KG1 (cell line): ENCODE measurements at regions not wholly inside any gene's neighbourhood (a gene's known extent, or its start where the extent isn't known, plus 50 kb on each side); places are given as distances from the start of the nearest gene placed in this dataset.
A peak's percentile ranks its signal among the peaks of the same experiment; 100 is the strongest.

Source experiments
- DNase-seq: peaks from one replicate; lab custom pipeline; 2025; lab: John Stamatoyannopoulos, UW

DNA sequence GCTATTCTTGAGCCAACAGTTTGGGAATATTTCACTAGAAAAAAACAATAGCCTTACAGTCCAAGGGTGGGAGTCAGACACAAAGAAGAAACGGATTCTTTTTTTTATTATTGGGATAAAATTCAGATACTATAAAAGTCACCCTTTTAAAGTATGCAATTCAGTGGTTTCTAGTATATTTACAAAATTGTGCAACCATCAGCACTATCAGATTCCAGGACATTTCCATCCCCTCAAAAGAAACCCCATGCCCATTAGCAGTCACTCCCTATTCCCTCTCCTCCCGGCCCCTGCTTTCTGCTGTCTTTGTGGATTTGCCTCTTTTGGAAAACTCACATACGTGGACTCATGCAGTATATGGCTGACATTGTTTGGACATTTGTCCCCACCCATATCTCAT, 134.4 kb downstream of the C16orf95 start:
- DNase-seq = no peak

DNA sequence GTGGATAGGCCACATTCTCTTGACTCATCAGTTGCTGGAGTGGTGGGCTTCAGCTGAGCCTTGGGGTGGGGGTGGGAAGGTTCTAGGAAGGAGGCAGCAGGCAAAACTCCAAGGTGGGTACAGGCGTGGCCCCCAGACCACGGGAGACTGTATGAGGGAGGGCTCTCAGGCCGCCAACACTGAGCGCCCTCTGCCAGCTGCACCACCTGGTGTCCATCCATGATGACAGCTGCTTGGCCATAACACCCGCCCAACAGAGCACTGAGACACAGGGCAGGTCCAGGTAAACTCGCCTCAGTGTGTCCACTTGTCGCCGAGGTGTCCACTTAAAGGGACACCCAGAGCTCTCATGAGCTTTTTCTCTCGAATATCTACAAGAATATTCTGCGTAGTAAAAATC, 133.5 kb downstream of the C16orf95 start:
- no peak for DNase-seq

DNA sequence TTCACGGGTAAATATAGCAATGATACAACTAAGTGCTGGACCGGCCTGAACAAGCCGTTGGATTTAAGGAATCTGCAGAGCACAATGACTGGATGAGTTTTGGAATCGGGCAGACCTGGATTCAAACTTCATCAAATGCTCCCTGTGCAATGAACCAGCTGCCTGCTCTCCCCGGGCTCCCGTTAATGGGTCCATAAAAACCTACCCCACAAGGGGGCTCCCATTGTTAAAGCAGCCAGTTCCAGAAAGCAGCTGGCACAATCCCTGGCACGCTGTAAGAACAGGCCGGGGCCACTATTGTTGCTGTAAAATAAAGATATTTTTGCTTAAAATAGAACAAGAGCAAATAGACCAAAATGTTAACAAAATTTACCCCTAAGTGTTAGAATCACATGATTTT, 131.9 kb downstream of the C16orf95 start:
- no peak for DNase-seq

DNA sequence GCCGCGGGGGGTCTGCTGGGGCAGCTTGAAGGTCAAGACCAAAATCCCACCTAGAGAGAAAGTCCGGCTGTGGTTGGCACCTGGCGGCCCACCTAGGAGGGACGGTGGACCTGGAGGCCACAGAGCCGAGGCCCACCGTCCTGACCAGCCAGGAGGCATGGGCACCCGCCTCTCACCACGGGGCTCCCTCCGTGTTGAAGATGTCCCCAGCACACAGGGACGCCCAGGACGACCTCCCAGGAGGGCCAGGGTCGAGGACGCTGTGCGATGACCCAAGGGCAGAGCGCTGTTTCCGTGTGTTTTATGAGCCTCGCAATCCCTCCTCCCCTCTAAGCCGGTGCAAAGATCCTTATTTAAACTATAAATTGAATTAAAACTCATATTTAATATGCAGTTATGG, 131.2 kb downstream of the C16orf95 start:
- no peak for DNase-seq

DNA sequence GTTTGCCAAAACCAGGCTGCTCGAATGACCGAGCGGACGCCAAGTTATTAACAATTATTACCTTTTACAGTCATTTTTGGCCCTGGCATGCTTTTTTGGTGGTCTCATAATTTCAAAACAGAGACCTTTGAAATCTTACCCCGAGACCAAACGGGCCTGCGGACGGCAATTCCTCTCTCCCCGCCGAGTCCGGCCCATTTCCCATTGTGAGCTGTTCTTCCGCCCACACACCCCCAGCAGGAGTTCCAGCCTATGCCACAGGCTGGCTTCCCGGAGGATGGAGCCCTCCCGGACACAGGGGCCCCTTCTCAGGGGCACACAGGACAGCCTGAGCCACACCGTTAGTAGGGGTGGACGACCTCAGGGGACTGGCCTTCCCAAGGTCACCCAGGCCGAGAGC, 130.7 kb downstream of the C16orf95 start:
- DNase-seq = no peak

DNA sequence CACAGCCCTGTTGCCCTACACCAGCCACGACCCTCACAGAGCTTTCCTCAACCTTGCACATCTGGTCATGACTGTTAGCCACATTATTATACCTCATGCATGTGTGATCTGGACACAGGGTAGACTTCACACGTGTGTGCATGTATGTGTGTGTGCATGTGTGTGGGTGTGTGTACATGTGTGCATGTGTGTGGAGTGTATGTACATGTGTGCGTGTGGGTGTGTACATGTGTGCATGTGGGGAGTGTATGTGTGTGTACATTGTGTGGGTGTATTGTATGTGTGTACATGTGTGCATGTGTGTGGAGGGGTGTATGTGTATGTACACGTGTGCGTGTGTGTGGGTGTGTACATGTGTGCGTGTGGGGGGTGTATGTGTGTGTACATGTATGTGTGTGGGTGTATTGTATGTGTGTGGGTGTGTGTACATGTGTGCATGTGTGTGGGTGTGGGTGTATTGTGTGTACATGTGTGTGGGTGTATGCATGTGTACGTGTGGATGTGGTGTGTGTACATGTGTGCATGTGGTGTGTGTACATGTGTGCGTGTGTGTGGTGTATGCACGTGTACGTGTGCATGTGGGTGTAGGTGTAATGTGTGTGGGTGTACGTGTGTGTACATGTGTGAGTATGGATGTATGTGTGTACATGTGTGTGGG, 130.2 kb downstream of the C16orf95 start:
- no peak for DNase-seq

DNA sequence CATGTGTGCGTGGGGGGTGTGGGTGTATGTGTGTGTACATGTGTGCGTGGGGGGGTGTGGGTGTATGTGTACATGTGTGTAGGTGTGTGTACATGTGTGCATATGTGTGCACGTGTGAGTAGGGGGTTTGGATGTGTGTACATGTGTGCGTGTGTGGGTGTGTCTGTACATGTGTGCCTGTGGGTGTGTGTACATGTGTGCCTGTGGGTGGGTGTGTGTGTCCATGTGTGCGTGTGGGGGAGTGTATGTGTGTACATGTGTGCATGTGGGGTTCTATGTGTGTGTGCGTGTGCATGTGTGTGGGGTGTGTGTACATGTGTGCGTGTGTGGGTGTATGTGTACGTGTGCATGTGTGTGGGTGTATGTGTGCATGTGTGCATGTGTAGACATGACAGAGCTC, 129.1 kb downstream of the C16orf95 start:
- DNase-seq = no peak

DNA sequence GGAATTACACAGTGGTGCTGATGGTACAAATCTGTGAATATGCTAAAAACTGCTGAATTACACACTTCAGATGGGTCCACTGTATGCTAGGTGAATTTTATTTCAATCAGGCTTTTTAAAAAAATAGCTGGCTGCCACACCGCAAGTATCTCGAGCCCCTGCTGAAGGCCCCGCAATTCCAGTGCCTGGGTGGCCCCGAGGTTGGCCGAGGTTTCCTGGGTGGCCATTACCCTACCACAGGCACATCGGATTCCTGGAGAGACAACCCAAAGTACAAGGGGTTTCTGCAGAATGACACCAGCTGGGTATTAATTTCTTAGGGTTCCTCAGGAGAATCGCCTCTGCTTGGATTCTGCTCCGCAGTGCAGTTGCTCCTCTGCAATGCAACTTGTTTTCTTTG, 127.8 kb downstream of the C16orf95 start:
- no peak for DNase-seq

DNA sequence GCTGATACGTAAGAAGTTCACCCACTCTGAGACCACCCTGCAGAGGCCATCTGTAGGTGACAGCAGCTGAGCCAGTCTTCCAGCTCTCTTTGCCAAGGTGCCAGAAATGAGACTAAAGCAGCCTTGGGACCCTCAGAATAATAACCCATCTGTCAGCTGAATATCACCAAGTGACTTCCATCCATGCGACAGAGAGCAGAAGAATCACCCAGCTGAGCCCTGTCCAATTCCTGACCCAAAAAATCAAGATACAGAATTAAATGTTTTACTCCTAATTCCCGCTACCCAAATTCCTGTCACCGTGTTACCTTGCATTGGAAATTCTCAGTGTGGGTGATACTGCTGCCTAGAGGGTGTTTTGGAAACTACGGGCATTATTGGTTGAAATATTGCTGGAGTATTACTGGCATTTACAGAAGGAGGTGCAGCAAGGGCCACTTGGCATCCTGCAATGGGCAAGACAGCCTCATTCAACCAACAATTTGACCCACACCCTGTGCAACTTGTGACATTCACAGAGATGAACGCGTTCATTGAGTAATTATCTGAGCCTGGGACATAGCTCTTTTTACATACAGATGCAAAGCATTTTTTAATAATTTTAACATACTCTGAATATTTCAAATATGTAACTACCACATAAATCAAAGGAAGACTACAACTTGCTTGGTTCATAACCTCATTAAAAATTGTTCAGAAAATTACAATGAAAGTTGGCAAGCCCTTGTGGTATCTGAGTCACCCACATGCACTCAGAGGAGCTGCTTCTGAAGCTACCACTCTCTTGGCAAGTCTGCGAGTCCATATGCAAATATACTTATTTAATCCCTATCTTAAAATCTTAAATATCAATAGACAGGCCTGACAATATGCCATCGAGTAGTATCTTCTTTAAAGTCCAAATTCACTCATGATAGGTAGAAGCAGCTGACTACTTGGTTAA, 126.6 kb downstream of the C16orf95 start:
- DNase-seq = no peak

DNA sequence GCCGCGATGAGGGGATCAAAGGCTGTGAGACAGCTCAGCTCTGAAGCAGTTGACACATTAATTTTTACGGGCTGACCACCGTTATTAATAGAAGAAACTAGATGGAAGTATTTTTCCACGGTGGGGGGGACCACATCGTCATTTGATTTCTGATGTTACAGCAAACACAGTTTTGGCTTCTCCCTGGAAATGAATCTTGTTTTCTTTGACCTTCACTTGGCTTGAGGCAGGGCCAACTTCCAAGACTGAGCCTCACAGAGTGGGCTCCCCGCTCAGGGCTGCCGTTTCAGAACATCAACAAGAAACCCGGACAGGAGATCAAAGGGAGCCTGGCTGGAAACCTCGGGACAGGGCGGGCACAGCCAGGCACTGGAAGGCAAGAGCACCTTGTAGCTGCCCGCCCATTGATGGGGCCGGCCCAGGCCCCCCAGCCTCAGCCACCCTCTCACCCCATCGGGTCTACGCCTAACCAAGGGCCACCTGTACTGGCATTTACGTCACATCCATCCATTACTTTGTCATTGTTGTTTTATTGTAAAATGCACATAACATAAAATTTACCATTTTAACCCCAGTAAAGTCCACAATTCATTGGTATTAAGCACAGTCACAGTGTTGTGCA, 124.6 kb downstream of the C16orf95 start:
- DNase-seq = no peak

DNA sequence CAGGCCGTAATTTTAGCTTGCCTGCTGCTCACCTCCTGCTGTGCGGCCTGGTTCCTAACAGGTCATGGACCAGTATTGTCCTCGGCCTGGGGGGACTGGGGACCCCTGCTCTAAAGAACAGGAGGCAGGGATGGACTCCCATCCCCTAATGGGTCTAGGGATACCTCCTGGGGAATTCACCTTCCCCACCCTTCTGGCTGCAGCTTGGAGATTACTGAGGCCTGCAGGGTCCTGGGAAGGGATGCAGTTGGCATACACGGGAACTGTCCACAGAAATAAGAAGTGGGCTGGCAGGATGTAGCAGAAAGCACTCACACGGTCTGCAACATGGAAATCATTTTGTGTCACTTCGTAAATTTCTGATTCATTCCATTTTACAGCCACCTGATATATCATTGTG, 123.0 kb downstream of the C16orf95 start:
- no peak for DNase-seq

DNA sequence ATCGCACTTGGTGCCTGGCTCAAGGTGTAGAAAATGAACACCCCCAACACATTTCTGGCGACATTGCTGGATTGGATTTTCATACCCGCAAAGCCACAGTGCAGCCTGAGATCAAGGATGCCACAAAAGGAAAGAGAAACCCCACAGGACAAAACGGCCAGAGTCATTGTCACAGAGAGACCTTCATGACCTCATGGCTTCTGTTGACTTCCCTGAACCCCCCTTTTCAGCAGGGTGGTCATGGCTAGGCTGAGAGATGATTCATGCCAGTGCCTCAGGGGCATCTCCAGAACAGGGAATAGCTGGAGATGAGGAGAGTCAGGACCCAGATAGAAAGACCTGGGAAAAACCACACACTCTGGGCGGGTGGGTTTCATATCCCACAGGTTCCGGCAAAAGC, 122.0 kb downstream of the C16orf95 start:
- DNase-seq = no peak

DNA sequence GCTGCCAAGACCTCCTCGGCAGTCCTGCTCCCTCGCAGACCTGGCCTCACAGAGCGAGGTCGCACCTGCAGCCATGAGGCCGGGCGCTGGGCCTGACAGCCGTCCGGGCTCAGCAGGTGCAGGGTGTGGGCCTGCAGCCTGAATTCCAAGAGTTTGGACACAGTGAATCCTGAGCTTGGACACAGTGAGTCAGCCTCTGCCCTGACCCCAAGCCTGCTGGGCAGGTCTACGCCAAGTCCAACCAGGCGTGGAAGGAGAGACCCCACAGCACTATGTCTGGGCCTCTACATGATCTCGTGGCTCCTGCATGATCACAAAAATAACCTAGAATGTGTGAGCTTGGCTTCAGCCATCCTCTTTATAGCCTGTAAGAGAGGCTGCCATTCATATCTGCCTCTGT, 121.0 kb downstream of the C16orf95 start:
- DNase-seq = no peak

DNA sequence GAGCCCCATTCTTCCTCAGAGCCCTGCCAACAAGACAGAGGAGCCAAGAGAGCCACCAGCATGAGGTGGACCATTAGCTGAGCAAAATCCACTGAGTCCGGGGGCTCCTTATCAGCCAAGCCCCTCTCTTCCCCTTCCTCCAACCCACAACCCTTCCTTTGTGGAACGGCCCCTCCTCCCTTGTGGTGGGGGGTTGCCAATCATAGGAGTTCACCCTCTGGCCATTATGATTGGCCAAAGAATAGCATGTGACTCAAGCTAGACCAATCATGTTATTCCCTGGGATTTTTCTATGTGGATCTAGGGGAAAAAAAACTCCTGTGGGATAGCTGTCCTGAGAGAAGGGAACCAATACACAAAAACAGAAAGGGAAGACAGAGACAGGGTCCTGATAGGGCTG, 120.5 kb downstream of the C16orf95 start:
- no peak for DNase-seq

DNA sequence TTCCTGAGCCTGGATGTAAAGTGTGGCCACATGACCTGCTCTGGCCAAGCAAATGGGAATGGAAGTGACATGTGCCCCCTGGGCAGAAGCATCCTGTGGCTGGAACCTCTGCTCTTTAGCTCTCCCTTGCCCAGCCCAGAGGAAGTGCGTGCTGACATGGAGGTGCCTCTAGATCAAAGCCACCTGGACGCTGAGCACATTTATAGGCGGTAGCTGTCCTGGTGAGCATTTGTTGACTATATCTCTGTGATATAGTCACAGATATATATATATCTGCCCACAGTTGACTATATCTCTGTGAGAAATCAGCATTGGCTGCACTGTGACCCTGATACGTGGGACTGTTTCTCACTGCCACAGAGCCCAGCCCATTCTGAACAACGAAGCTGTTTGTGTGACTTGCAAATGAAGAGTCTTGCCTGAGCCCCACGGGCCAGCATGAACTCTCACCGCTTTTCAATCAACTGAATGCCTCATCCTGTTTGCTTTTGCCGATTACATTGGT, 118.8 kb downstream of the C16orf95 start:
- DNase-seq = no peak

DNA sequence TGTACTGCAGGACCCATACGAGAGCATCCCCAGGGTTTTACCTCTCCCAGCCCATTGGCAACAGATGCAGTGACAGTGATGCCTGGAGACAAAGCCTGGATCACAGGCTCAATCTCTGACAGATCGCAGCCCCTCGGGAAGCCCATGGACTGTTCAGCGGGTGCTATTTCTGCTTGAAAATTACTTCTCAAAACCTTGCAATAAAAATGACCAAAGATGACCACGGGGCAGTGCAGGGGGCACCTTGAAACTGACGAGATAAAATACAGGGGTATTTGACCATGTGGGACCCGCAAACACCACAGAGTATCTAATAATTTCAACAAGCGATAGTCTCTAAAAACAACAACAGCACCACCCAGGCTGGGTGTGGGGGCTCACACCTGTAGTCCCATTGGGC, 118.3 kb downstream of the C16orf95 start:
- DNase-seq = no peak

DNA sequence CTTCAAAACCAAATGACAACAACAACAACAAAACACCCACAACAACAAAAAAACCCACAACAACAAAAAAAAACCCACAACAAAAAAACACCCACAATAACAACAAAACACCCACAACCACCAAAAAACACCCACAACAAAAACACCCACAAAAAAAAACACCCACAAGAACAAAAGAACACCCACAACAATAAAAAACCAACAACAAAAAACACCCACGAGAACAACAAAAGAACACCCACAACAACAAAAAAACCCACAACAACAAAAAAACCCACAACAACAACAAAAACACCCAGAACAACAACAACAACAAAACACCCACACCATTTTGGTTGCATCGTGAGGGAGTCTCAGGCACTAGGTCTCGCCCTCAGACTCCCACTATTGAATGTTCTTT, 117.8 kb downstream of the C16orf95 start:
- DNase-seq = no peak

DNA sequence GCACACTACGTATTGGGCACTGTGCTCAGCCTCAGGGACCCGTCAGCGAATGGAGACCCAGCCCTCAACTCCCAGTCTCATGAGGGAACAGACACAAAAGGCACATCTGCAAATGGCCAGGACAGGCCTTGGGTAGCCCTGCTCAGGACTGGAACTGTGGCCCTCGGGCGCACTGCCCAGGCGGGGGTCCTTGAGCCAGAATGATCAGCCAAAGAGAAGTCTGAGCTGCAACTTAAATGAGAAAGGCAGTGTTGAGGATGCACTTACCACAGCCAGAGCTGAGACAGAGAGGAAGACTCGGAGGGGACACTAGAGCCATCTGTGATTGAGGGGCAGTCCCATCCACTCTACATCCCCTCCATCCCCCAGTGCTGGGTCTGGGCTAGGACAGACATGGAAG, 117.3 kb downstream of the C16orf95 start:
- no peak for DNase-seq

DNA sequence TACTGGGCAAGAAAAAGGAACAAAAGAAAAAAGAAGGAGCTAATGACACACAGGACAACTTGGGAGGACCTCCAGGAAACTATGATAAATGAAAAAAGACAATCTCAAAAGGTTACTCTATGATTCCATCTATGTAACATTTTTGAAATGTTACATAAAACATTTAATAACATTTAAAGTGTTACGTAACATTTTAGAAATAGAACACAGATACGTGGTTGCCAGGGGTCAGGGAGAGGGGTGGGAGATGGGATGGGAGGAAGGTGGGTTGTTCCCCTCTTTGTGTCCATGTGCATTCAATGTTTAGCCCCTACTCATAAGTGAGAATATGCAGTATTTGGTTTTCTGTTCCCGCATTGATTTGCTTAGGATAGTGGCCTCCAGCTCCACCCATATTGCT, 116.6 kb downstream of the C16orf95 start:
- no peak for DNase-seq

DNA sequence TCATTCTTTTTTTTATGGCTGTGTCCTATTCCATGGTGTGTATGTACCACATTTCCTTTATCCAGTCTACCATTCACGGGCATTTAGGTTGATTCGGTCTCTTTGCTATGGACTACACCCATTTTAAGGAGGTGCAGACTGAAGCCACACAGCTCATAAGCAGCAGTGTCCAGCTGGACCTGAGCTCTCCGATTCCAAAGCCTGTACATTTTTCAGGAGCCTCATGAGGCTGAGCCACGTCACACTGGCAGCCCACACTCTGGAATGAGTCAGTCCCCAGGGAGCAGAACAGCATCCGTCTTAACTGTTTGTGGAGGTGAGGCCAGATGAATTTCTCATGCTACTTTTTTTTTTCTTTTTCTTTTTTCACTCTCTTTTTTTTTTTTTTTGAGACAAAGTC, 116.1 kb downstream of the C16orf95 start:
- DNase-seq = no peak

DNA sequence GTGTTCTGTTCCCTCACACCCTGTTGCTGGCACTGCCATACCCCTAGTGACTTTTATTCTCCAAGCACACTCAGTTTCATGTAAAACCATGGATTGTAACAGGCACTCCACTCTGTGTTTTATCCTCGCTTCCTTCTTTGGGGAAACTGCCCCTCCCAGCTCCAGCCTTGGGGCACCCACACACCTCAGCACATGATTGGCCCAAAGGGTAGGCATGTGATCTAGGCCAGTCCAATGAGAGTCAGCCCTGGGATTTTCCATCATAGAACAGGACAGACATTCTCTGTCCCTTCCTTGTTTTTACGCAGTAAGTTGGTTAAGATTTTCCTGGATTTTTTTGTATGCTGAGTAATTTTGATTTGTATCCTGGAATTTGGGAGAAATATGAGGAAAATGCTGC, 115.4 kb downstream of the C16orf95 start:
- DNase-seq = no peak

DNA sequence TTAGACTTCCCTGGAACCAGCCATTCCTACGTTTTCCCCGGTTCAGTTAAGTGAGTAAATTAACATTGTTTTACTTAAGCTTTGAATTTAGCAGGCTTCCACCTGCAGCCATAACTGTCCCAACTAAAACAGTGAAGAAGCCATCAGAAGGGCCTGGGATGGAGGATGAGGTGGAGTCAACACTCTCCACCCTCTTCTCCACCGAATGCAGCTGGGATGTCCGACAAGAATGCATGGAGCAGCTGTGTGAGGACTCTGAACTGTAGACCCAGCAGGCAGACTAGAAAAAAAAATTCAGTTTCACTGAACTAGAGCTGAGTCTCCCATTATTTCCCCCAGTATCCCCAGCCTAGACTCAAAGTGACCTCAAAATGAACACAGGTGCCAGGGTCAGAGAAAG, 114.8 kb downstream of the C16orf95 start:
- no peak for DNase-seq

DNA sequence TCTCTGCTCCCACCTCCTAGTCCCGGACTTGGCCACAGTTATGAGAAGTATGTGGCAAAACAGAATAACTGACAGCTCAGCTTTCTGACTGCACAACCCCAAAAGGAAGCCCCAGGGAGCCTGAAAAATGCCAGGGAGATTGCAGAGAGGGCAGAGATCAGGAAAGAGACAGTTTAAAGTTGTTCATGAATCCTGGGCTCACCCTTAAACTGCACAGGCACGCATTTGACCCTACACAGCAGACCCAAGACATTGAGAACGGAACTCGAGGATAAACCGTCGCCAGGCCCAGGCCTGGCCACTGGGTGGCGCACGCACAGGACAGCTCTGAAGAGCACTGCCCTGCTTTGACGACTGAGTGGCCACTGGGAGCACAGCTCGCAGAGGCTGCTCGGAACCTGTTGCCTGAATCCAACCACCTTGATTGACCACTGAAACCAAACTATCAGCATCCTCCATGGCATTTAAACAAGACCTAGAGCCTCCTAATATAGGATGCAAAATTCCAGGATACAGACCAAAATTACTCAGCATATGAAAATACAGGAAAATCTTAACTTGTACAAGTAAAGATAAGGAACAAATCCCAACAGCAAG, 114.0 kb downstream of the C16orf95 start:
- DNase-seq = peak; percentile 27
